GM10266 (cell line): ENCODE measurements at regions not wholly inside any gene's neighbourhood (a gene's known extent, or its start where the extent isn't known, plus 50 kb on each side); places are given as distances from the start of the nearest gene placed in this dataset.

ENCODE experiments used
- DNase-seq: peaks from one replicate; pipeline ENCODE4 v3.0.0; 2012; ENCODE audit errors: extremely low spot score
- CTCF ChIP-seq: IDR thresholded peaks from 2 replicates; pipeline ENCODE4 v1.5.1; 2012; ENCODE audit warnings: mild to moderate bottlenecking, low read depth; ENCODE audit not compliant: control insufficient read depth, insufficient read depth; ENCODE audit errors: missing control alignments

DNA sequence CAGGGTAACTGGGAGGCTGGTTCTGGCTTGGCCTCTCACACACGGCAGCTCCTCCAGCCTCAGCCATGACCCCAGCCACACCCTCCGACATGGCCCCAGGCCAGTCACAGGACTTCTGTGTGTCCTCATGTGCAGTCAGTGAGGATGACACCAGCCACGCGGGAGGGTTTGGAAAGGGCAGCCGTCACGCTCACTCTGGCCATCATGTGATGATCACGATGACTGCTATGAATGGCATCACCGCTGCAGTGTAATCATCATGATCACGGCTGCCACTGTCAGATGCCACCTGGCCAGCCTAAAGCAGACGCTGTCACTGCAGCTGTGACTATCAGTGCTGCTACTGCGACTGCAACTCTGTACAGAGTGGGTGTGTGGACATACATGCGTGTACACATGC is 640.9 kb downstream of the BRD1 start:
- TF ChIP-seq CTCF, result no peak
- DNase-seq, result no peak

DNA sequence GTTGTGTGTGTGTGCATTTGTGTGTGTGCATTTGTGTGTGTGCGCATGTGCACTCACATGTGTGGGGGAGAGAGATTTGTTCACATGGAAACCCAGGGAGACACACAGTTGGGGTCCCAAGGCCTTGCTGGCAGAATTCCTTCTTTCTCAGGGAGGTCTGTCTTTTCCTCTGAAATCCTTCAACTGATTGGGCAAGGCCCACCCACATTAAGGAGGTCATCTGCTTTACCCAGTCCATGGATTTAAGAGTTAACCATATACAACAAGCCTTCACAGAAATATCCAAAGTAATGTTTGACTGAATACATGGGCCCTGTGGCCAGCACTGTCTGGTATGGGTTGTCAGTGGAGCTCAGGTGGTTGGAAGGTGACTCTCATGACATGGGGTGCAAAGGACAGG is 641.4 kb downstream of the BRD1 start:
- TF ChIP-seq CTCF, result no peak
- no peak for DNase-seq

DNA sequence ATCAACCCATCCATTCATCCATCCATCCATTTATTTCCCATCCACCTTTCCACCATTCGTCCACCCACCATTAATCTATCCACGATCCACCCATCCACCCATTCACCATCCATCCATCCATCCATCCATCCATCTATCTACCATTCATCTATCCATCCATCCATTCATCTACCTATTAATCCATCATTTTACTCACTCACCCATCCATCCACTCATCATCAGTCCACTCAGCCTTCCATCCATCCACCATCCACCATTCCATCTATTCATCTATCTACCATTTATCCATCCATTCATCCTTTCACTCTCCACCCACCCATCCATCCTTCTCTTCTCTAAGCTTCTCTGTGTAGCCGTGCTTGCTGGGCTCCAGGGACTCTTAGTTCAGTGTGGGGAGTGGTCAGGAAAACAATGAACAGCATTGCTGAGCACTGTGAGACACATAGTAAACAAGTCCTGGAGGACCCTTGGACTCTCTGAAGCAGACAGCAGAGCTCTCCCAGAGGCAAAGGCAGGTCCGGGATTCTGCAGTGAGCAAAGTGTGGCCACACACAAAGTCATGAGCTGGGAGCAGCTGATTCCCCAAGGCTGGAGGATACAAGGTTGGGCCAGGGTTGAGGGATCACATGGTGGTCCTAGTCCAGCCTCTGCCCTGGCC is 642.2 kb downstream of the BRD1 start:
- no peak for DNase-seq
- TF ChIP-seq CTCF, result no peak

DNA sequence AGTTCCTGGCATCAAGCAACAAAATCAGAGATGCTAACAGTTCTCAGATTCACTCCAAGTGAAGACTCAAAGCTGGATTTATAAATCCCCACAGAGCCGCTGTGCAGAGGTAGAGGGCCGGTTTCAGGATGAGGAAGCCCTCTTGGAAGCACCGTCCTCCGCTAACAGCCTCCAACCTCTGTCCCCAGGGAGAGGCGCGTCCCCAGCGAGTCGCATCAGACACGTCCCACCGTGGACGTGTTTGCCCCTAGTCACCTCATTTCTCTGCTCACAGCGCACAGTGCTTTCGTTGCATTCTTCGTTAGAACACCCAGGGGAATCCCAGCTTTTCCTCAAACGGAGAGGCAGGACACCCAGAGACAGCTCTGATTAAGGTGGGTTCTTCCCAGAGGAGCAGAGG is 642.9 kb downstream of the BRD1 start:
- no peak for TF ChIP-seq CTCF
- no peak for DNase-seq

DNA sequence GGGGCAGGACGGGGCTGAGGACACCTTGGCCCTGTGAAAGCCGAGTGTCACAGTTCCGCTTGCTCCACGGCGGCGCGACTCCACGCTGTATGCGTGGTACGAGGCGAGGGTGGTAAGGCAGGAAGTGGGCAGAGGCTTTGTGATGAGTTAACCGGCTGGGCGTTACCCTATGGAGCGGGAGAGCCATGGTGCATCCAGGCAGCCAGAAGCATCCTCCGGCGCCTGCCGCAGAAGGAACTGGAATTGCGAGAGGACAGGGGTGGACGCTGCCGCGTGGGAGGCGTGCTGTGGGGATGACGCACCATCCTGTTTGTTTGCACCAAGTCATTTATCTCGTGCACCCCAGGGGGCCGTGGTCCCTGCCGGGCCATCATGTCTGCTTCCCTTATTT is 643.9 kb downstream of the BRD1 start:
- DNase-seq, result no peak
- no peak for TF ChIP-seq CTCF

- no peak for TF ChIP-seq CTCF
- DNase-seq, result no peak
Measured at GRCh38 chr22:49183208-49183825, 644.4 kb downstream of the BRD1 start.

DNA sequence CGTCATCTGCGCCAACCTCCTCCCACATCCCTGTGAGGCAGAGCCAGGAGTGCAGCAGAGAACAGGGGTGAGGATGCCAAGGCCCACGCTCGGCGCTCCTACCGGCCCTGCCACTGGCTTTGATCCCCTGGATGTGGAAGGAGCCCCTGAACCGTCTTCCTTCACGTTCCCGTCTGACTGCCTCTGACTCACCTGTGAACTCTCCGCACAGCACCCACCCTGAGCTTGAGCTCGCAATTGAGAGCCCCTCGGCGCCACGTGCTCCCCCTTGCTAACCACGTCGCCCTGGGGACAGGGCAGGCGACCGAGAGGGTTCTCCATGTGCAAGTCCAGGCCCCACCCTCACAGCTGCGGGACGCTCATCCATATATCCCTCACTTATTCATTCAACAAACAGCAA is 645.3 kb downstream of the BRD1 start:
- no peak for DNase-seq
- TF ChIP-seq CTCF, result no peak
